Parathyroid adenoma (tissue), 2 donors: ENCODE measurements at regions not wholly inside any gene's neighbourhood (a gene's known extent, or its start where the extent isn't known, plus 50 kb on each side); places are given as distances from the start of the nearest gene placed in this dataset.
"Not testable (repeated sequence)": the region's sequence is repeated elsewhere in the genome, so short reads cannot be mapped to it uniquely, and the experiment has no call there.

Experiments
- H2AFZ ChIP-seq: fragments of 300-600 bp; sonication (generic); one replicate; pipeline ENCODE4 v1.7.0; 2017; ENCODE audit warnings: antibody characterized with exemption, mild to moderate bottlenecking
- H3K27ac ChIP-seq: fragments of 300-600 bp; sonication (generic); one replicate; pipeline ENCODE4 v1.7.0; 2017
- H3K27me3 ChIP-seq: fragments of 300-600 bp; sonication (generic); one replicate; pipeline ENCODE4 v1.7.0; 2017; ENCODE audit warnings: low read length; ENCODE audit not compliant: control insufficient read depth, insufficient read depth
- H3K36me3 ChIP-seq: fragments of 300-600 bp; sonication (generic); one replicate; pipeline ENCODE4 v1.7.0; 2017; ENCODE audit warnings: low read length; ENCODE audit not compliant: control insufficient read depth, insufficient read depth
- H3K4me1 ChIP-seq: fragments of 300-600 bp; sonication (generic); one replicate; pipeline ENCODE4 v1.7.0; 2017; ENCODE audit warnings: control low read depth
- H3K4me2 ChIP-seq: fragments of 300-600 bp; sonication (generic); one replicate; pipeline ENCODE4 v1.7.0; 2017; ENCODE audit warnings: low read length
- H3K4me3 ChIP-seq: fragments of 300-600 bp; sonication (generic); one replicate; pipeline ENCODE4 v1.7.0; 2017; ENCODE audit warnings: low read depth, low read length
- H3K79me2 ChIP-seq: fragments of 300-600 bp; sonication (generic); one replicate; pipeline ENCODE4 v1.7.0; 2017; ENCODE audit warnings: control low read depth
- H3K9ac ChIP-seq: fragments of 300-600 bp; sonication (generic); one replicate; pipeline ENCODE4 v1.7.0; 2017; ENCODE audit warnings: mild to moderate bottlenecking
- H3K9me3 ChIP-seq: fragments of 300-600 bp; sonication (generic); one replicate; pipeline ENCODE4 v1.7.0; 2017; ENCODE audit warnings: low read length; ENCODE audit not compliant: control insufficient read depth
- CTCF ChIP-seq: fragments of 300-600 bp; sonication (generic); IDR thresholded peaks from one replicate; pipeline ENCODE4 v1.7.0; 2017; ENCODE audit warnings: antibody characterized with exemption, mild to moderate bottlenecking
- donor health status: primary hyperparathyroidism.

- Histone ChIP-seq H2AFZ (no peak overlapping the region), H3K27ac (no peak overlapping the region), H3K79me2 (no peaks in the 10 kb centered on the region), H3K9me3 (no peaks in the 10 kb centered on the region), H3K27me3 (no peaks in the 10 kb centered on the region), H3K4me1 (no peaks in the 10 kb centered on the region), H3K4me3 (no peak overlapping the region), H3K9ac (no peak overlapping the region), H3K4me2 (no peak overlapping the region), H3K36me3 (no peaks in the 10 kb centered on the region)
- TF ChIP-seq CTCF, result no peak
These were observed 380.9 kb downstream of the TMEM121 start for GRCh38 chr14:105907276-105907675.

GRCh38 chr14:105908006-105908405 is 381.6 kb downstream of the TMEM121 start:
- Histone ChIP-seq H3K27me3 (no peaks in the 10 kb centered on the region), H3K79me2 (no peaks in the 10 kb centered on the region), H3K36me3 (no peaks in the 10 kb centered on the region), H3K9me3 (no peaks in the 10 kb centered on the region), H3K4me3 (no peak overlapping the region), H3K27ac (no peak overlapping the region), H3K4me1 (no peaks in the 10 kb centered on the region), H2AFZ (no peak overlapping the region), H3K4me2 (no peak overlapping the region), H3K9ac (no peak overlapping the region)
- no peak for TF ChIP-seq CTCF

- no peaks in the 10 kb centered on the region for H3K36me3 ChIP-seq
- H3K27ac ChIP-seq, result no peak overlapping the region
- no peaks in the 10 kb centered on the region for H3K4me1 ChIP-seq
- H3K9me3 ChIP-seq, result no peaks in the 10 kb centered on the region
- no peak overlapping the region for H2AFZ ChIP-seq
- no peak overlapping the region for H3K4me3 ChIP-seq
- no peak overlapping the region for H3K4me2 ChIP-seq
- H3K9ac ChIP-seq, result no peak overlapping the region
- H3K79me2 ChIP-seq, result no peaks in the 10 kb centered on the region
- no peaks in the 10 kb centered on the region for H3K27me3 ChIP-seq
- no peak for TF ChIP-seq CTCF
These were observed 382.1 kb downstream of the TMEM121 start for GRCh38 chr14:105908481-105908911.

- H3K4me1 ChIP-seq, result no peaks in the 10 kb centered on the region
- H3K9ac ChIP-seq, result no peak overlapping the region
- no peak overlapping the region for H3K4me3 ChIP-seq
- no peak overlapping the region for H3K4me2 ChIP-seq
- H2AFZ ChIP-seq, result no peak overlapping the region
- no peaks in the 10 kb centered on the region for H3K36me3 ChIP-seq
- H3K27me3 ChIP-seq, result no peaks in the 10 kb centered on the region
- TF ChIP-seq CTCF, result no peak
- H3K79me2 ChIP-seq, result no peaks in the 10 kb centered on the region
- no peak overlapping the region for H3K27ac ChIP-seq
- H3K9me3 ChIP-seq, result no peaks in the 10 kb centered on the region
These were observed 382.9 kb downstream of the TMEM121 start for GRCh38 chr14:105909046-105909827.

GRCh38 chr14:105909828-105910120 is 383.4 kb downstream of the TMEM121 start:
- not testable (repeated sequence) for H3K27me3 ChIP-seq

More at GRCh38 chr14:105909828-105910120, 383.4 kb downstream of the TMEM121 start:
- not testable (repeated sequence) for H3K4me3 ChIP-seq, H3K4me1 ChIP-seq, H3K9ac ChIP-seq, H3K79me2 ChIP-seq, H3K4me2 ChIP-seq, H2AFZ ChIP-seq, H3K27ac ChIP-seq, H3K9me3 ChIP-seq, H3K36me3 ChIP-seq
